HG03378 (cell line): ENCODE measurements at regions not wholly inside any gene's neighbourhood (a gene's known extent, or its start where the extent isn't known, plus 50 kb on each side); places are given as distances from the start of the nearest gene placed in this dataset.

Experiments
- ATAC-seq: cut with Tn5 transposase; IDR thresholded peaks from one replicate; pipeline ENCODE4 v1.9.1; 2021; ENCODE audit warnings: mild to moderate bottlenecking, moderate library complexity; ENCODE audit not compliant: unreplicated experiment

GRCh38 chr14:42856106-42856505, 1249.4 kb downstream of the LRFN5 start:
- ATAC-seq = no peak

GRCh38 chr14:42855085-42855484, 1248.4 kb downstream of the LRFN5 start:
- ATAC-seq = no peak

- no peak for ATAC-seq
Observed at GRCh38 chr14:42854061-42854460, 1247.4 kb downstream of the LRFN5 start.

- no peak for ATAC-seq
Observed at GRCh38 chr14:42848652-42849051, 1242.0 kb downstream of the LRFN5 start.

- no peak for ATAC-seq
Observed at GRCh38 chr14:42814817-42815216, 1208.1 kb downstream of the LRFN5 start.

- no peak for ATAC-seq
Observed at GRCh38 chr14:42806909-42807315, 1200.2 kb downstream of the LRFN5 start.

- ATAC-seq = no peak
Observed at GRCh38 chr14:42804141-42804540, 1197.5 kb downstream of the LRFN5 start.

GRCh38 chr14:42802346-42802745, 1195.7 kb downstream of the LRFN5 start:
- ATAC-seq = no peak

- ATAC-seq = no peak
Observed at GRCh38 chr14:42792166-42792565, 1185.5 kb downstream of the LRFN5 start.

- ATAC-seq = no peak
Observed at GRCh38 chr14:42782754-42783153, 1176.1 kb downstream of the LRFN5 start.

GRCh38 chr14:42778984-42779383, 1172.3 kb downstream of the LRFN5 start:
- ATAC-seq = no peak

- no peak for ATAC-seq
Observed at GRCh38 chr14:42750771-42751170, 1144.1 kb downstream of the LRFN5 start.

GRCh38 chr14:42742084-42742483, 1135.4 kb downstream of the LRFN5 start:
- no peak for ATAC-seq

- ATAC-seq = no peak
Observed at GRCh38 chr14:42736408-42736807, 1129.7 kb downstream of the LRFN5 start.

GRCh38 chr14:42734041-42734440, 1127.4 kb downstream of the LRFN5 start:
- no peak for ATAC-seq

- ATAC-seq = no peak
Observed at GRCh38 chr14:42732005-42732404, 1125.3 kb downstream of the LRFN5 start.

- ATAC-seq = no peak
Observed at GRCh38 chr14:42731480-42731879, 1124.8 kb downstream of the LRFN5 start.

- ATAC-seq = no peak
Observed at GRCh38 chr14:42729681-42730080, 1123.0 kb downstream of the LRFN5 start.

GRCh38 chr14:42719391-42719790, 1112.7 kb downstream of the LRFN5 start:
- no peak for ATAC-seq

GRCh38 chr14:42715316-42715715, 1108.6 kb downstream of the LRFN5 start:
- no peak for ATAC-seq

- ATAC-seq = no peak
Observed at GRCh38 chr14:42710071-42710470, 1103.4 kb downstream of the LRFN5 start.

- no peak for ATAC-seq
Observed at GRCh38 chr14:42703501-42703900, 1096.8 kb downstream of the LRFN5 start.

GRCh38 chr14:42687421-42687820, 1080.7 kb downstream of the LRFN5 start:
- no peak for ATAC-seq

GRCh38 chr14:42683707-42684106, 1077.0 kb downstream of the LRFN5 start:
- ATAC-seq = no peak
